ENCODE measurements at regions not wholly inside any gene's neighbourhood (a gene's known extent, or its start where the extent isn't known, plus 50 kb on each side); places are given as distances from the start of the nearest gene placed in this dataset.

DNA sequence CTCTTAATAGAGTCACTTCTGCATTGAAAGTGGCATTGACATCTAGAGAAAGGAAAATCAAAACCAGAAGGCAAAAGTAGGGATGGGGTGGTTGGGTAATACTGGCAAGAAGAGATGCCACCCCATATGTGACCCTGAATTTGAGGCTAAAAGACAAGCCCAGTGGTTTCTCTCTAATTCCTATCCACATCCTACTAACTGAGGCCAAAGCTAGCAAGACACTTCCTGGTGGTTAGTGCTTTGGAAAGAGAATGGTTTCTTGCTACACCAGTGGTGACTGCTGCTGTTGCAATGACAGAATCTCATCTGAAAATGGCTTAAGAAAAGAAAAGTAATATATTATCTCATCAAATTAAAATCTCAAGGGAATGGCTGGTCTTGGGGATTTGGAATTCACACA, 640.6 kb downstream of the EPHA4 start:
- DNase-seq (ENCODE audit: extremely low spot score, insufficient read length, low read depth) (no peak), FAIRE-seq (no peak)

DNA sequence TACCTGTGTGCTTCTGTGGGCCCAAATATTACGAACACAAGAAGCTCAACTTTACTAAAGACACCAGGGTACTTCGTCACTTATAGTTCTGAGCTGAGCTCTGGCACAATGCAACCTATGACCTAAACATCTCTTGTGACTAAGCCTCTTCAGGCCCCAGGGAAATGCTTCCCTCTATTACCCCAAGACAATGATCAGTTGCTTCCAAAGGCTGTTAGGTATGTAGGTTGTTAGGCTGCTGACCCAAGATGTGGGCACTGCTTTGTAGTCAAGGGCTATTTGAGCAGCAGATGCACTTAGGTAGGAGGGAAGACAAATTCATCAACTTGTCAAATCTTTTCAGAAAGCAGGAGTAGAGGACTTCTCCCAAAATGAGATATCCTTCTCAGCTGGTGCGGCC, 640.1 kb downstream of the EPHA4 start:
- DNase-seq (ENCODE audit: extremely low spot score, insufficient read length, low read depth) (no peak), FAIRE-seq (no peak)

DNA sequence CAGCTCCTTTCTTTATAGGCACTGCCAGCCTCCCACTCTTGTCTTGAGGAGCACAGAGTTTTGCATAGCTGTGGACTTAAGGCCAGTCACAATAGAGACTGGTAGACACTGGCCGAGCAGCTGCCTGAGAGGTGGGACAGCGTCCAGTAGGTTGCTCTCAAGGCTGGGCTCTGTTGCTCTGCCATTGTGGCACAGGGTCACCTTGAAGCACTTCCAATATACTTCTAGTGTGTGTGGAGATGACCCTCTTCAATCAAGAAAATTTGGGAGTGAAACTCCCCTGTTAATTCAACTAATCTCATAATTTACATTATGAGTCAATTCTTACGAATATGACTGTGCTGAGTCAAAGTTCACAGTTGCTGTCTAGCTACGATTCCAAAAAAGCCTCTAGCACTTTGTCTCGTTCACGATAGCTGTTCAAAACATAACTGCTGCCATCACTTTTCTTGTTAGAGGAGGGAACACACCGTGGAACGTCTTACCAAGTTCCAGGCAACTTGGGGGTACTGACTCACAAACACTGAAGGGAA, 636.2 kb downstream of the EPHA4 start:
- FAIRE-seq (no peak), DNase-seq (ENCODE audit: extremely low spot score, insufficient read length, low read depth) (no peak)

DNA sequence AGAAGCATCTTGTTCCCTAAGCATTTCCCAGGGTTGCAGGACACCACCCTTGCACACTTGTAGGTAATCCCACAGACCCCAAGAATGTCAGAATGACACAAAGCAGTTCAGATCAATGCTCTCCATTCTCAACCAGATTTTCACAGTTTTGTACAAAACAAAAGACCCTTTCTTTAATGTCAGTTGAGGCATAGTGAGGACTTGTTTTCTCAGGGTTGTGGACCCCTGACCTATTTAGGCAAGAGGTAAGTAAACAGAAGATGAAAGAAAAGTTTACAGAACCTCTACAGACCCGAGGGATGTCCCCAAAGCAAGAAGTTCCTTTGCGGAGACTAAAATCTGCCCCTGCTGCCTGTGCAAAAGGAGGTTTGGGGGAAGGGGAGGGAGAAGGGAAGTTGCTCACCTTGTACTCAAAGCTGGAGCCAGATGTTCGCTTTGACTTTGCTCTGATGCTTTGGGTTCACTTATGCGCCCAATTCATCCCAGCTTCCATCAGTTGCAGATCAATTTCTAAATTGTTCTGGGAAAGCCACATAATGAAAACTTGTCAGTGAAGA, 635.4 kb downstream of the EPHA4 start:
- FAIRE-seq: no peak
- DNase-seq (ENCODE audit: extremely low spot score, insufficient read length, low read depth): no peak

DNA sequence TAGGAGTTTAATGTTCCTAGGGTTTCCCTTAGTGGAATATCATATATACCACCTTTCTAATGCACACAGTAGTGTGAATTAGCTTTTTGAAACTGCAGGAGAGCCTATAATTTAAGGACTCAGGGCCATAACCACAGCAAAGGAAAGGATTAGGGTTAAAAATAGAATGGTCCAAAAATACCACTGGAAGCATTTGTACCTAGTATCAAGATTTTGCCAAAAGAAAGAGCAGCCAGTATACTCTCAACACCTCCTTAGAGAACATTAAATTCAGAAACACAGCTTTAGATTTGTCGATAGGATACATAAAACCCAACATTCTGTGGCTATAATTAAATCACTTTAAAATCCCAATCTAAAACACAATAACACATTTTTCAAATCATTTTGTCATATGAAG, 634.9 kb downstream of the EPHA4 start:
- no peak for DNase-seq (ENCODE audit: extremely low spot score, insufficient read length, low read depth)
- FAIRE-seq: no peak

DNA sequence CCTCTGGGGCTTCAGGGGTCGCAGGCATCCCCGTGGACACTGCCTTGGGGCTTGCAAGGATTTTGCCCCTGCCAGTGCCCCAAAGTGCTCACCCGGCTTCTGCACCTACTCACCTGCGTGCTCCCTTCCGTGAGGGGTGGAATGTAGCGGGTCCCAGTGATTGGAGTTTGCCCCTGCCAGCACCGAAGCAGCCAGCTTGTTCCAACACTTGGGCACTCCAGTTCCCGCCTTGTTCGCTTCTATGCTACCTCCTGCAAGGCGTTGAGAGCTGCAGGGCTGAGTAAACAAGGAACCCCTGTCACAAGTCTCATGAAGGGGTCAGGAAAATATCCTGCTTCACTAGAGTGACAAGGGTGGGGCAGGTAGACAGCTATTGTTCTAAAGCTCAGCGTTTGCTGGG, 631.5 kb downstream of the EPHA4 start:
- no peak for DNase-seq (ENCODE audit: extremely low spot score, insufficient read length, low read depth)
- FAIRE-seq: no peak

DNA sequence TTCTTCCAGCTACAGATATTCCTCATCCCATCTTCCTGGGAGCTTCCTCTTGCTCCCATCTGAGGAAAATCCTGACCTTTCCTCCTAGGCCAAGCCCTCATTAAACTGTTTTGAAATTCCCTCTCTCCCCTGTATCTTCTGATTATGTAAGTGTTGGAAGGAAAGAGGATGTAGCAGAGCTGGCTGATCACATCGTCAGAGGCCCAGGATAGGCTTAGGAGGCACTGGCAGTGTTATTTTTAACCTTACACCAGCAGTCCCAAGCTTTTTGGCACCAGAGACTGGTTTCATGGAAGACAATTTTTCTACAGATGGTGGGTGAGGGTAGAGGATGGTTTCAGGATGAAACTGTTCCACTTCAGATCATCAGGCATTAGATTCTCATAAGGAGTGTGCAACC, 630.4 kb downstream of the EPHA4 start:
- DNase-seq (ENCODE audit: extremely low spot score, insufficient read length, low read depth) (no peak), FAIRE-seq (no peak)

DNA sequence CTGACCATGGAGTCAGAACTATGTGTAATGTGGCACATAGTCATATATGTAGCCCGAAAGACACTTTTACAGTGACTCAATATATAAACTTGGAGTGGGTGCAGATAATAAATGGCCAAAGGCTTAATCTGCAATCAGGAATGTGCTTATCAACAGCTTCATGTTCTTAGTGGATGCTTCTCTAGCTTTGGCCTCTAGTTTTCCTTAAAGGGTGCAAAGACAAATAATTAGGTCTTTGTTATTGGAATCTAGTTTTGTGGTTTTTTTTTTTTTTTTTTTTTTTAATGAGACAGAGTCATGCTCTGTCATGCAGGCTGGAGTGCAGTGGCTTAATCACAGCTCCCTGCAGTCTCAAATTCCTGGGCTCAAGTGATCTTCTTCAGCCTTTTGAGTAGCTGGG, 625.6 kb downstream of the EPHA4 start:
- DNase-seq (ENCODE audit: extremely low spot score, insufficient read length, low read depth) (no peak), FAIRE-seq (no peak)

DNA sequence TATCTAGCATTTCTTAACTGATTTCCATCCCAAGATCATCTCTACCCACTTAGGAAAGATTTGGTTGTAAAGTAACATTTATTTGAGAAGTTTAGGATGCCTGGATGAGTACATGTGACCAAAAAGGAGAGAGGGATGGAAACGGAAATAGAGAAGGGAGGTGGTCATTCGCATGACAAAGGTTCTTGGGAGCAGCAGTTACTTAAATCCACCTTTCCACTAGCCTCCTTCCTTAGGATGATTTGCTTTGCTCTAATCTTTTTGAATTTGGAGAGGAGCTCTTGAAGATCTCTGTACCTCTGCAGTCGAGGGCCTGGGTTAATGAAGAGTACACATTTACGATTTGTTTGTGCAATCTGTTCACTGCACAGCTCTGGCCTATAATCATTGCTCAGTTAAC, 623.5 kb downstream of the EPHA4 start:
- DNase-seq (ENCODE audit: extremely low spot score, insufficient read length, low read depth) (no peak), FAIRE-seq (no peak)

DNA sequence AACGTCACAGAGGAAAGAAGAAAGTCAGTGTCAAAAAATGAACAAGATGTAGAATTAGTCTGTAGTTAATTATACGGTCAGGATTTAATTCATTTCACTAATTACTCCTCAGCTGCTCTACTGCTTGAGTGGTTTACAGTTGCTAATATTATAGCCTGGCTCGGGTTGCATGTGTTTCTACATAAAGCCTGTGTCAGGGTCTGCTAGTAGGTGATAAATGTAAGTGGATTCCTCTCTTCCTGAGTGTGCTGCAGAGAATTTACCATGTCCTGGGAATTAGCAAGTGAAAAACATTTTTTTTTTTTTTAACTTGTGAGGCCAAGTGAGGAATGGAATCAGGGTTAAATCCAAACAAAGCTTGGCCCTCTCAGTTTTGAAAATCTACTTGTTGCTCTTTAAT, 622.6 kb downstream of the EPHA4 start:
- FAIRE-seq: no peak
- DNase-seq (ENCODE audit: extremely low spot score, insufficient read length, low read depth): no peak

DNA sequence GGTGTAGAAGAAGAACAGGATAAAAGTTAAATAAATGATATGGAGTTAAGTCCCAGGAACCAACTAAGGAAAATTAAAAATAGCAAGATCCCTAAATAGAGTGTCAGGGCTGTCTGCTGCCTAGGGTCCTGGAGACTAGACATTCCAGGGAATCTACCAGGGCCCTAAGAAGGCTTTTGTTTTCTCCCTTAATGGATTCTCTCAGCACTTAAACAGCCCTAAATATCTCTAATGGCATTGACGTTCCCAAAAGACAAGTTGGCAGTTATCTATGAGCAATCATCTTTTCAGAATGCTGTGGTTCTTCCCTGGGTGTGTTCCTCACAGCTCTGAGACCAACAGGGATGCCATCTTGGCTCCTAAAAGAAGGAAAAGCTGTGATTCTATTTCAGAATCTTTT, 616.3 kb downstream of the EPHA4 start:
- DNase-seq (ENCODE audit: extremely low spot score, insufficient read length, low read depth) (no peak), FAIRE-seq (no peak)

DNA sequence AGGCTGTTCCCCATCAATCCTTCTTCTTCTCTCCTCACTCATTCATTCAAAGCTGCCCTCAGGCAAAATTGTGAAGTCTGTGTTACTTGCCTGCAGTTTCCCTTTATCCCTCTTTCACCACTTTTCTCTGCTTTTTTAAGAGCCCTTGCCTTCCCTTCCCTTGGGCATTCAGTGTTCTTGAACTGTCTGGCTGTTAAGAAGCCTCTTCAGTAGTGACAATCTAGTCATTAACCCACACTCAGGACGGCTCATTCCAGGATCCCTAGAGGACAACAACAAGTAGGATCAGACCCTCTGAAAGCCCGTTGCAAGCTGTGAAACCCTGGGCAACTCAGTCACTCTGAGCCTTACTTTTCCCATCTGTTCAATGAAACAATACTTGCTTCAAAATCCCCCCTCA, 615.7 kb downstream of the EPHA4 start:
- no peak for DNase-seq (ENCODE audit: extremely low spot score, insufficient read length, low read depth)
- no peak for FAIRE-seq

DNA sequence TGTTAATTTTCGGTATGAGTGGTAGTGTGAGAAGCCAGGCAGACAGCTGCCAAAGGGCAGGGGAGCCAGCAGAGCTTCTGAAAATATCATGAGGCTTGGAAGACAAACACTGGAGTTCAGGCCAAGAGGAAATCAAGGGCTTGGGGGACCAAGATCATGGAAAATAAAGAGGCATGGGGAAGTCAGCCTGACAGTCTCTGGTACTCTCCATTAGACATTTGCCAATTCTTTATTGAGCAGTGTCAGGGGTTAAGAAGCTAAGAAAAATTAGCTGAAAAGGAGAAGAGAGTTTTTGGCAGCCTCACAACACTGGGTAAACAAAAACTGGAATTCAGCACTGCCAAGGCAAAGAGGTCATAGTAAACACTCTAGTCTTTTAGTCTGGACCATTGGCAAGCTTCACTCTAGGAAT, 612.7 kb downstream of the EPHA4 start:
- DNase-seq (ENCODE audit: extremely low spot score, insufficient read length, low read depth) (no peak), FAIRE-seq (no peak)

DNA sequence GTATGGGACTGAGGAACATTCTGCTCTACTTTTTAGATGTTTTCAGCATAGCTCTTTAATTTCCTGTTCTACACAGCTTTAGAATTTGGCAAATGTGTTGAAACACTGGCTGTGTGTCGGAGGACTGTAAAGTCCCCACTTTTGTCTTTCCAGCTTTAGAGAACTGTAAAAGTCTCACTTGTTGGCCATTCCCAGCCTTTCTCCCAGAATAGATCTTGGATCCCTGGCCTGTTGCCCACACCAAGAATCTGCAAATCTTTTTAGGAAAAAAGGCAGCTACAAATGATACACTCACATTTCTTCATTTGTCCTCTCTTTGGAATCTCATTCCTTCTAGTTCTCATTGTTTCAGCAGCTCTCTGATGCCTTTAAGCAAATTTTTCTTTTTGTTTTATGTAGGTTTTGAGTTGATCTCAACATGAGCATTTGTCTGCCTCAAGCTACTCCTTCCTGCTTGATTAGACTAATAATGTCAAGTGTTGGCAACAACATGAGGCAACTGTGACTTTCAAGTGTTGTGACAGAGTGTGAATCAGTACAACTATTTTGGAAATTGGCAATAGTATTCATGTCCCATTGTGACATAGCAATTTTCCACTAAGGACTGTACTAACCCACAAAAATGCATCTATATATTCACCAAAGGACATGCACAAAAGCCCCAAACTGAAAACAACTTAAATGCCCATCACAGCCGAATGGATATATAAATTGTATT, 610.8 kb downstream of the EPHA4 start:
- no peak for FAIRE-seq
- DNase-seq (ENCODE audit: extremely low spot score, insufficient read length, low read depth): no peak

DNA sequence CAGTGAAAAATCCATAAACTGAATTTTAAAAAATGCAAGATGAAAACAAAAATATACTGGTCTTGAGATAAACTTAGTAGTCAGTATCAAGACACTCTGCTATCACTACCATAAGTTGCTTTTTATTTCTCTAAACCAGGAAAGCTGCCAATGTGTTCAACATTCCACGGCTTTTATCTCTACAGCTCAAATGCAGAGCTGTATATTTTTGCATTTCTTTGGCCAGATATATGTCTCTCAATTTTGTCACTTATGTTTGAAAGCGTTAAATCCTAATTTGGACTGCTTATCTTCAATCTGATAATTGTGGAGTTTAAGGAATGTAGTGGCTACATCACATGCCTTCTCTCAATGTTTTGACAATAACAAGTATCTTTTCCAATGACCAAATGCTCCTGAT, 609.5 kb downstream of the EPHA4 start:
- FAIRE-seq: no peak
- DNase-seq (ENCODE audit: extremely low spot score, insufficient read length, low read depth): no peak

DNA sequence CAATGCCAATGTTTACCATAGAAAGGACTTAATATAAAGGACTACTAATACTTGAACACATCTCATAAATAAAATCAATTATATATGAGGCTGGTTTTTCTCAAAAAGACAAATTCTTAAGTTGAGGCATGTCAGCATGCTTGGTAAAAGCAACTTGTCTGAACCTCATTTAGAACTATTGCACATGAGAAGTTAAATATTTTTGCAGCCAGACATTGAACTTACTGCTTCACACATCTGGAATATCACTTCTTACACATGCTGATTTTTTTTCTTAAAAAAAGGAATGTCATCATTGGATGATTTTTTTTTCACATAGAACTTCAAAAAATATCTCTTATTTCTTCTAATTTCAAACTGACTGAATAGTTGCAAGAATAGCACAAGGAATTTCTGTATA, 609.0 kb downstream of the EPHA4 start:
- FAIRE-seq (no peak), DNase-seq (ENCODE audit: extremely low spot score, insufficient read length, low read depth) (no peak)

DNA sequence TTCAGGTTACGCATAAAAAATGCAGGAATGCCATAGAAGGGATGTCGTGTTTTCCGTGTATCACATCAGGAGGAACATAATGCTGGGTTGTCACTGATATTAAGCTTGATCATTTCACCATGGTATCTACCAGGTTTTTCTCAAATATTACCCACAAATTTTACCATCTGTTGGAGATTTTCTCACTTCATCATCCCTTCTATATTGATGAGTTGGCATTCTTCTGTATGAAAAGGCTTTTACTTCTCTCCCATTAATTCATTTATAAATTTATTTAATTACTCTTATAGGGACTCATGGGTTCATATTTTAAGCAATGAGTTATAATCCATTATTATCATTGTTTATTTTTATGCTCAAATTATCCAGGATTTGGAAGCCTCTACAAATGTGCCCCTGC, 608.2 kb downstream of the EPHA4 start:
- DNase-seq (ENCODE audit: extremely low spot score, insufficient read length, low read depth): no peak
- no peak for FAIRE-seq

DNA sequence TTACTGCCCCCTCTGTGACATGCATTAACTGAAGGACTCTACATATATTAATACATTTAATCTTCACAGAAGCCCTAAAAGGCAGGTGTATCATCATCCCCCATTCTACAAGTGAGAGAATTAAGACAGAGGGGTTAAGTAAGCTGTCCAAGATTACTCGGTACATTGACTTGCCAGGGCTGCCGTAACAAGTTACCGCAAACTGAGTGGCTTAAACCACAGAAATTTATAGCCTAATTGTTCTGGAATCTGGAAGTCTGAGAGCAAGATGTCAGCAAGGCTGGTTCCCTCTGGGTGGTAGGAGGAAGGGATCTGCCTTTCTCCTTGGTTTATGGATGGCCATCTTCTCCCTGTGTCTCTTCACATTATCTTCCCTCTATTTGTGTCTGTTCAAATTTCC, 605.5 kb downstream of the EPHA4 start:
- DNase-seq (ENCODE audit: extremely low spot score, insufficient read length, low read depth) (no peak), FAIRE-seq (no peak)

DNA sequence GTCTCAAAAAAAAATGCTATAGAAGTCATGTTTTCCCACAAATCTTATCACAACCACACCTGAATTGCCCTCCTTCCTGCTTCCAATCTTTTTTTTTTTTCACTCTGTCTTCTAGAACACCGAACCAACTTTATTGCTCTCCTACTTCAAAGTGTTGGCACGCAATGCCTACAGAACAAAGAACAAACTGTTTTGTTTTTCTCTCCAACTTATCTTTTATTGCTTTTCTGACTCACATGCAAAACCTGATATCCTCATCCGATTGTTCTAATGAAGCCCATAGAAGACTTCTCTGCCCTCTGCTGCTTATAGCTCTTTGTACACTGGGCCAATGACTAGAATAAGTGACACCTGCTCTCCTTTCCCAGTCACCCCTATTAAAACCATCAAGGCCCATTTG, 602.8 kb downstream of the EPHA4 start:
- DNase-seq (ENCODE audit: extremely low spot score, insufficient read length, low read depth) (no peak), FAIRE-seq (no peak)

DNA sequence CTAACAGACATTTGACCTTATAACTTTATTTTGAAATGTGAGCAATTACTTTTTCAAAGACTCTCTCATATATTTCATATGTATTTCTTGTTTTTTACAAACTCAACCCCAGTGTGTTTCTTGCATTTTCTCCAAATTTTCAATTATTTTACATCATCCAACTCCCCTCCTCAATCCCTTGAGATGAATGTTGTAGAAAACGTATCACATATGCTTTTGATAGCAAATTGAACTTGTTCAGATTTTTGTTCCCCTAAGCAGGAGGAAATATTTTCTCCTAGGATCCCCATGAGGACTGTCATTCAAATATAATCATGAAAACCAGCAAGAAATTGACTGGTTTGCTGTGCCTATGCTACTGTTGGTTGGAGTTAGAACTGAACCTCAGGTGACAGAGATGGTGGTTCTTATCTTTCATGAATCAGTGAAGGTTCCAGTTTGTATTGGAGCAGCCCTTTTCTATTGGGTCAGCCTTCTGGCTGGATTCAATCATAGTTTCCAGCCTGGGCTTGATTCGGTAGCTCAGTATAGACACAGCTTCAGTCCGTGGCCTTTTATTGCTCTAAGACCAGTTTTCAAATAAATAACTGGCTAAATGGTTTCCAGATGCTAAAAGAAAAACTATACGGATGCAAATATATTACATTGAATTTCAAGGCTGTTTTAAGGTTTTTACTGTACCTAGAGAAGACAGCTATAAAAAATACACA, 591.0 kb downstream of the EPHA4 start:
- no peak for FAIRE-seq
- DNase-seq (ENCODE audit: extremely low spot score, insufficient read length, low read depth): no peak

DNA sequence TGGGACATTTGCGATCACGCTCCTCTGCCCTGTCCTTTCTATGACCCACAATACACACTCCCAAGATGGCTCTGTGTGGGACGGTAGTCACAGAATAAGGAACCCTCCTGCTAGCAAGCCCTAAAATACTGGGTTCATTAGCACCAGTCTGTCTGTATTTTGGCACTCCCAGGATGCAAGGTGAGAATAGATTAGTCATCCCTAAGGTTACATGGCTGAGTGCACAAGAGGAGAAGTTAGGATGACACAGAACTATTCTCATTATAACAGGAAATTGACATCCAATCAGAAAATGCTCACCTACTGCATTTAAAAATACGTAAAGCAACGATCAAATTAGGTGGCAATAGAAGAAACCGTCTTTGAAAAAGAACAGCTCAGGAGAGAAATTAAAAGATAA, 590.2 kb downstream of the EPHA4 start:
- no peak for DNase-seq (ENCODE audit: extremely low spot score, insufficient read length, low read depth)
- no peak for FAIRE-seq
